ENCODE measurements at regions not wholly inside any gene's neighbourhood (a gene's known extent, or its start where the extent isn't known, plus 50 kb on each side); places are given as distances from the start of the nearest gene placed in this dataset.

- in situ Hi-C loops (cut with HindIII; ENCODE audit: low sequenced_read_pairs): no loop called here
- TF ChIP-seq CTCF (IDR thresholded peaks at IDR 0.05; ENCODE audit: low read depth, low read length, missing control alignments): no peak
- DNase-seq (ENCODE audit: low read depth): no peak
- no peak overlapping the region for H3K4me3 ChIP-seq (ENCODE audit: low read depth, low read length)
Measured at GRCh38 chr6:155684416-155685196, 229.0 kb upstream of the NOX3 start.

- no peak for TF ChIP-seq CTCF (IDR thresholded peaks at IDR 0.05; ENCODE audit: low read depth, low read length, missing control alignments)
- in situ Hi-C loops (cut with HindIII; ENCODE audit: low sequenced_read_pairs): no loop called here
- no peak overlapping the region for H3K4me3 ChIP-seq (ENCODE audit: low read depth, low read length)
- DNase-seq (ENCODE audit: low read depth): no peak
Measured at GRCh38 chr6:155678361-155678760, 222.7 kb upstream of the NOX3 start.

GRCh38 chr6:155676346-155676745 is 220.7 kb upstream of the NOX3 start:
- no peak for TF ChIP-seq CTCF (IDR thresholded peaks at IDR 0.05; ENCODE audit: low read depth, low read length, missing control alignments)
- no peak for DNase-seq (ENCODE audit: low read depth)

DNA sequence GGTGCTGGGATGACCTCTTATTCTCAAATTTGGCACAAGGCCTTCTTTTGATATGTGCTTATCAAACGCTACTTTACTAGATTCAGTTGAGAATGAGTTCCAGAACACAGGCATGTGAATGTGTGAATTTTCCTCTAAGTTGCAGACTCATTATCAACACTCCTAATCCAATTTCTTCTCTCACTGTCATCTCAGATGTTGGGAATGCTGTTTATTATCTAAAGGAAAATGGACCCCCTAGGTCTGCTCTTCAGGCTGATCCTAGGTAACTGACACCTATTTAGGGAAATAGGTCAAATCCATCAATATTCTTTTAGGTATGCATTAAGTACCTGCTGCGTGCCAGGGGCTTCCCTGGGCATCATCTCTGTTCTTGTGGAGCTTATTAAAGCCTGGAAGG is 215.0 kb upstream of the NOX3 start:
- no peak for DNase-seq (ENCODE audit: low read depth)
- TF ChIP-seq CTCF (IDR thresholded peaks at IDR 0.05; ENCODE audit: low read depth, low read length, missing control alignments): no peak
- in situ Hi-C loops (cut with HindIII; ENCODE audit: low sequenced_read_pairs): no loop called here
- H3K4me3 ChIP-seq (ENCODE audit: low read depth, low read length): no peak overlapping the region

More at GRCh38 chr6:155676346-155676745, 220.7 kb upstream of the NOX3 start:
- in situ Hi-C loops (cut with HindIII; ENCODE audit: low sequenced_read_pairs): no loop called here
- no peak overlapping the region for H3K4me3 ChIP-seq (ENCODE audit: low read depth, low read length)

DNA sequence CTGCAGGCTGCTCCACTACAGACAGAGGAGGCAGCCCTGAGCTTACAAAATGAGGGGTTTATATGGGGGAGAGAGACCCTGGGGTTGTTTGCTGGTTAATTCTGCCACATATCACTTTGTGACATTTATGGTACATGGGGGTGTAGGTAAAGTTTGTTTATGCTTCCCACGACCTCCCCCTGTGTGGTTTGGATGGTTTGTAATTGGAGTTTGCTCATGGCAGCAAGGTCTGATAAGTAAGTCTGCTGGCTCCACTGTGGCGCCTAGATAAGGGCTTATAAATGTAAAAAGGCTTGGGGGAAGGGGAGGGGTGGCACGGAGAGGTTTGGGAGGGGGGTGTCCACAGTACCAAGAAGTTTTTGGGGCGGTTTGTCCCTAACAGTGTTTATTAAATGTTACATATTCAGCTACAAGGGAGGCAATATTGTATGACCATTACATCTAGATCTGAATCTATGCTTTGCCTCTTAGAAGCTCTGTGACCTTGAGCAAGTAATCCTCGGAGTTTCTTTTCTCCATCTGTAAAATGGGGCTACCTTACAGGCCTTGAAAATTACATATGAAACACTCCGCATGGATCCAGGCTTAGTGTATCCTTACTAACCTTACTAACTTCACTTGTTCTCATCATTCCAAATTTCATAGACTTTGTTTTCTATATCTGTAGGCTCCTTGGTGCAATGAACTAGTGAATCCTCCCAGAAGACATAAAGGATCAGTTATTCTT is 204.8 kb upstream of the NOX3 start:
- no peak for TF ChIP-seq CTCF (IDR thresholded peaks at IDR 0.05; ENCODE audit: low read depth, low read length, missing control alignments)
- in situ Hi-C loops (cut with HindIII; ENCODE audit: low sequenced_read_pairs): no loop called here
- no peak for DNase-seq (ENCODE audit: low read depth)
- no peak overlapping the region for H3K4me3 ChIP-seq (ENCODE audit: low read depth, low read length)

- no peak for TF ChIP-seq CTCF (IDR thresholded peaks at IDR 0.05; ENCODE audit: low read depth, low read length, missing control alignments)
- no peak overlapping the region for H3K4me3 ChIP-seq (ENCODE audit: low read depth, low read length)
- DNase-seq (ENCODE audit: low read depth): no peak
- in situ Hi-C loops (cut with HindIII; ENCODE audit: low sequenced_read_pairs): no loop called here
Measured at GRCh38 chr6:155656024-155656423, 200.4 kb upstream of the NOX3 start.

Data from astrocyte of the cerebellum (primary cell).